GM12878 (cell line): ENCODE measurements at regions not wholly inside any gene's neighbourhood (a gene's known extent, or its start where the extent isn't known, plus 50 kb on each side); places are given as distances from the start of the nearest gene placed in this dataset.

ENCODE experiments used
- ATAC-seq: fragments of 200-7000 bp; cut with Tn5 transposase; 3 replicates; pipeline ENCODE4 v1.9.1; 2020; ENCODE audit warnings: mild to moderate bottlenecking, moderate library complexity
- BruUV-seq: library from RNA; stranded (reverse); fragments of 400-500 nt; replicated peaks from 2 replicates; lab custom pipeline; 2021; lab: Mats Ljungman, UMichigan
- CTCF ChIA-PET: fragments of 300-600 bp; sonication (Branson Sonifier 250); formaldehyde crosslinking; extraction: SDS; loops from one replicate; lab custom pipeline; 2021; ENCODE audit warnings: inconsistent platforms; lab: Yijun Ruan, JAX
- POLR2A ChIA-PET: fragments of 350-600 bp; formaldehyde crosslinking; extraction: SDS; loops from one replicate; lab custom pipeline; 2021; ENCODE audit warnings: inconsistent platforms; lab: Charles Lee
- RAD21 ChIA-PET: fragments of 300-600 bp; sonication (Branson Sonifier 250); formaldehyde crosslinking; loops from one replicate; lab custom pipeline; 2023; ENCODE audit warnings: antibody characterized with exemption; ENCODE audit not compliant: unreplicated experiment; lab: Charles Lee
- SMC1A ChIA-PET: fragments of 300-600 bp; sonication (Branson Sonifier 250); formaldehyde crosslinking; loops from one replicate; lab custom pipeline; 2023; ENCODE audit not compliant: unreplicated experiment, uncharacterized antibody; lab: Charles Lee
- DNase-seq: peaks from one replicate; pipeline ENCODE4 v3.0.0-alpha.2; 2011; ENCODE audit warnings: low read depth, low spot score
- FAIRE-seq: peaks from 3 replicates; lab custom pipeline; 2011; peaks lifted over from hg19 to GRCh38; lab: Jason Lieb, UNC
- H2AFZ ChIP-seq: 2 replicates; pipeline ENCODE4 v1.6.0; 2011; ENCODE audit warnings: low read depth, low read length, control low read depth; ENCODE audit not compliant: control insufficient read depth
- H3K27ac ChIP-seq: 2 replicates; pipeline ENCODE4 v1.5.1; 2011; ENCODE audit warnings: control low read depth; ENCODE audit not compliant: control insufficient read depth, insufficient read depth
- H3K27me3 ChIP-seq, 2 experiments: replicated peaks in 1 of 2; 2 replicates each; pipeline versions ENCODE4 v1.6.0 to v1.6.1; 2011; ENCODE audit warnings: low read length in 1 of 2; ENCODE audit not compliant: control insufficient read depth in 2 of 2, insufficient read depth in 2 of 2
- H3K36me3 ChIP-seq, 2 experiments: 2 replicates each; pipeline ENCODE4 v1.5.1; 2011; ENCODE audit warnings: low read length in 1 of 2; ENCODE audit not compliant: control insufficient read depth in 2 of 2, insufficient read depth in 2 of 2
- H3K4me1 ChIP-seq: 2 replicates; pipeline ENCODE4 v1.6.1; 2011; ENCODE audit warnings: mild to moderate bottlenecking, low read length, moderate library complexity, mixed read lengths; ENCODE audit not compliant: control insufficient read depth, insufficient read depth
- H3K4me2 ChIP-seq: 2 replicates; pipeline ENCODE4 v1.6.0; 2011; ENCODE audit warnings: control low read depth; ENCODE audit not compliant: control insufficient read depth, insufficient read depth
- H3K4me3 ChIP-seq: fragments of 200-600 bp; sonication (generic); 2 replicates; pipeline ENCODE4 v1.5.1; 2016
- H3K79me2 ChIP-seq: 2 replicates; pipeline ENCODE4 v1.6.0; 2011; ENCODE audit warnings: low read length; ENCODE audit not compliant: control insufficient read depth, insufficient read depth
- H3K9ac ChIP-seq: 2 replicates; pipeline ENCODE4 v1.8.0; 2011; ENCODE audit warnings: low read length, control low read depth, mixed read lengths; ENCODE audit not compliant: control insufficient read depth, insufficient read depth
- H3K9me3 ChIP-seq: replicated peaks from 3 replicates; pipeline ENCODE4 v1.5.1; 2011; ENCODE audit warnings: mild to moderate bottlenecking, low read length; ENCODE audit not compliant: control insufficient read depth, insufficient read depth
- H4K20me1 ChIP-seq: 2 replicates; pipeline ENCODE4 v1.6.0; 2011; ENCODE audit not compliant: control insufficient read depth, insufficient read depth
- ASH2L ChIP-seq: fragments of 300-600, 200-600 bp; sonication (generic); IDR thresholded peaks from 2 replicates; pipeline ENCODE4 v1.6.1; 2017; ENCODE audit warnings: low read depth, mild to moderate bottlenecking, borderline replicate concordance
- CBX5 ChIP-seq: sonication (generic); IDR thresholded peaks from 2 replicates; pipeline ENCODE4 v1.6.1; 2016; ENCODE audit warnings: low read depth, moderate library complexity, mild to moderate bottlenecking, inconsistent platforms
- CHD2 ChIP-seq: IDR thresholded peaks from 2 replicates; pipeline ENCODE4 v1.6.1; 2011; ENCODE audit warnings: low read depth, low read length, improper control_type of control experiment, borderline replicate concordance
- CREB1 ChIP-seq: IDR thresholded peaks from 2 replicates; pipeline ENCODE4 v1.6.1; 2012; ENCODE audit warnings: low read depth, mild to moderate bottlenecking, inconsistent platforms
- EP300 ChIP-seq, 2 experiments: fragments of 150-350 bp in 1 of 2; IDR thresholded peaks; 2 replicates each; pipeline ENCODE4 v1.6.1; 2011 to 2012; ENCODE audit warnings: low read depth in 2 of 2, low read length in 2 of 2, borderline replicate concordance in 1 of 2, improper control_type of control experiment in 1 of 2, inconsistent platforms in 1 of 2; ENCODE audit not compliant: control insufficient read depth in 1 of 2
- KDM1A ChIP-seq: fragments of 200-600 bp; sonication (generic); IDR thresholded peaks from 2 replicates; pipeline ENCODE4 v1.6.1; 2016; ENCODE audit warnings: borderline replicate concordance
- KLF5 ChIP-seq: fragments of 450-650 bp; IDR thresholded peaks from 2 replicates; pipeline ENCODE4 v1.6.1; 2014; ENCODE audit warnings: mild to moderate bottlenecking; ENCODE audit not compliant: partially characterized antibody
- MYB ChIP-seq: fragments of 150-350 bp; IDR thresholded peaks from 2 replicates; pipeline ENCODE4 v1.6.1; 2014; ENCODE audit warnings: mild to moderate bottlenecking, low read depth, low read length, borderline replicate concordance
- NBN ChIP-seq: fragments of 450-650 bp; IDR thresholded peaks from 2 replicates; pipeline ENCODE4 v1.6.1; 2016
- NKRF ChIP-seq: fragments of 450-650 bp; conservative IDR thresholded peaks from 2 replicates; pipeline ENCODE4 v1.6.1; 2017; ENCODE audit warnings: mild to moderate bottlenecking, moderate library complexity
- NR2C2 ChIP-seq: IDR thresholded peaks from 2 replicates; pipeline ENCODE4 v1.6.1; 2011; ENCODE audit warnings: borderline replicate concordance, low read depth; ENCODE audit not compliant: control insufficient read depth, insufficient read length
- STAT1 ChIP-seq: fragments of 450-650 bp; conservative IDR thresholded peaks from 2 replicates; pipeline ENCODE4 v1.6.1; 2014; ENCODE audit warnings: antibody characterized with exemption, mild to moderate bottlenecking
- ZNF274 ChIP-seq: IDR thresholded peaks from one replicate; pipeline ENCODE4 v1.8.0; 2011; ENCODE audit not compliant: insufficient read length, insufficient read depth
- ZSCAN29 ChIP-seq: fragments of 450-650 bp; IDR thresholded peaks from 2 replicates; pipeline ENCODE4 v1.6.1; 2017; ENCODE audit warnings: mild to moderate bottlenecking, moderate library complexity
- WGBS: methylation state at CpG from one replicate; pipeline ENCODE4 v1.1.6; 2016; ENCODE audit warnings: low lambda C conversion rate; ENCODE audit not compliant: insufficient replicate concordance, insufficient coverage; ENCODE audit errors: missing lambda C conversion rate; 5-methylcytosine and 5-hydroxymethylcytosine counted together
- in situ Hi-C: fragments of 300-500 bp; cut with MboI; formaldehyde crosslinking; loops from 9 replicates; pipeline ENCODE4 v1.14.3; 2018; ENCODE audit warnings: mixed read lengths
- intact Hi-C: fragments of 100-400 bp; cut with micrococcal nuclease; formaldehyde crosslinking; loops from one replicate; pipeline ENCODE4 v1.14.2; 2022; ENCODE audit not compliant: unreplicated experiment

DNA sequence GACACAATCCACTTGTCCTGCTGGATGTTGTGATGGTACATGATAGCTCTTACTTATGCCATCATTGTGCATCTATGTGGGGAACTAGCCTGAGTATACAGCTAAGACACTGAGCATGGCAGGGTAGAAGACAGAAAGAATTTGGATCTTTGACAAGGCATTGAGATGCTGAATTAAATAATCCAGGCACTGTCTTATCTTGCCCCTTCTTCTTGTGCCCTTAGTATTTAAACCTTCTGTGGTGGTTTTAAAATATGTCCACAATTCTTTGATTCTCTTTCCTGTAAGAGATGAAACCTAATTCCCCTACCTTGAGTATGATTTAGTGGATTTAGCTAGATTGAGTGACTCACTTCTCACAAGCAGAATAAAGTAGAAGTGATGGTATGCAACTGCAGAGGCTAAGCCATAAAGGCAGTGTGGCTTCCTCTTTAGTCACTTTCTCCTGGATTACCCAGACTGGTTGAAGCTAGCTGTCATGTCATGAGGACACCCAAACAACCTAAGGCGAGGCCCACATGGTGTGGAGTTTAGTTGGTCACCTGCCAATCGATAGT, 174.0 kb upstream of the NREP start (continued):
- no peak for TF ChIP-seq ASH2L

GRCh38 chr5:111930449-111930848, 173.5 kb upstream of the NREP start:
- TF ChIP-seq KDM1A (no peak), CBX5 (no peak), ZSCAN29 (no peak), ZNF274 (no peak), EP300 (IDR thresholded peaks at IDR 0.05; ENCODE audit: borderline replicate concordance in 1 of 2, control insufficient read depth in 1 of 2, low read depth in 2 of 2, low read length in 2 of 2) (no peak), MYB (no peak), KLF5 (no peak), STAT1 (no peak), NBN (no peak), CHD2 (no peak), NR2C2 (no peak), NKRF (no peak), CREB1 (no peak)
- Histone ChIP-seq H3K9me3 (no peaks in the 10 kb centered on the region; the same call in 2 of the 3 replicates), H3K4me3 (no peak overlapping the region), H3K9ac (no peak overlapping the region), H3K4me1 (no peaks in the 10 kb centered on the region), H2AFZ (no peak overlapping the region), H3K36me3 (no peaks in the 10 kb centered on the region), H3K4me2 (no peak overlapping the region), H4K20me1 (no peaks in the 10 kb centered on the region), H3K79me2 (no peaks in the 10 kb centered on the region), H3K27me3 (no peaks in the 10 kb centered on the region), H3K27ac (no peak overlapping the region)
- ATAC-seq (no peak), DNase-seq (no peak), FAIRE-seq (no peak)
- ChIA-PET POLR2A (no interaction called here), CTCF (interaction anchor here (1.7 kb wide), 1 partner anchor 13 kb away, joined by 5 read pairs; no protein-coding TSS in a partner anchor), SMC1A (interaction anchor here (1.4 to 2.8 kb wide), 2 partner anchors 8 to 13 kb away, joined by 3 to 12 read pairs; no protein-coding TSS in a partner anchor), RAD21 (interaction anchor here (1.1 kb wide), 1 partner anchor 215 kb away, joined by 3 read pairs; no protein-coding TSS in a partner anchor)
- intact Hi-C loops (no loop called here), in situ Hi-C loops (no loop called here)
- BruUV-seq, result no TSS peak
- WGBS, result 5% methylated on average over 1 of the region's 1 CpG
